A673 (cell line): ENCODE measurements at regions not wholly inside any gene's neighbourhood (a gene's known extent, or its start where the extent isn't known, plus 50 kb on each side); places are given as distances from the start of the nearest gene placed in this dataset.

Experiments used
- EZH2 ChIP-seq: fragments of 200-600 bp; sonication (generic); IDR thresholded peaks from 2 replicates; pipeline ENCODE4 v1.6.1; 2017; ENCODE audit warnings: borderline replicate concordance, low read depth, mild to moderate bottlenecking, mixed read lengths, antibody characterized with exemption, low read length; ENCODE audit not compliant: poor library complexity, severe bottlenecking
- TF ChIP-seq, protein P1 (sequence below): fragments of 300-800, 200-600 bp; sonication (generic); conservative IDR thresholded peaks from 2 replicates; pipeline ENCODE4 v1.5.1; 2017; ENCODE audit warnings: low read depth, mild to moderate bottlenecking, antibody characterized with exemption, low read length, moderate library complexity, mixed read lengths

DNA sequence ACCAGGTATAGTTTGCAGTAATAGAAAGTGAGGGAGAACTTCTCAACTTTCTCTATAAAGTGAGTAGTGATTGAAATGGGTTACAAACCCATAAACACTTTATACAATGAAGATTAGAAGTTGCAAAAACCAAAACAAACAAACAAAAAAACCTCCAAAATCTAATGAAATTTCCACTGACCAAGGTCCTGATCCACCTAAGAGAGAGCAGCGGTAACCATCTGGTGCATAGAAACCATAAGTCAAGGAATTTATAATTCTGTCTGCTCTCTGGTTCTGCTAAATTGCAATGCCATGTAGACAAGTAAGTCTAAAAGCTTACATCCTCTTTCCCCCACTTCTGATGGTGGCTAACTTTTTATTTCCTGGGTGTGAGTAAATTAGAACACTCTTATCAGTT is 463.4 kb downstream of the EFNB2 start:
- TF ChIP-seq, protein P1, sequence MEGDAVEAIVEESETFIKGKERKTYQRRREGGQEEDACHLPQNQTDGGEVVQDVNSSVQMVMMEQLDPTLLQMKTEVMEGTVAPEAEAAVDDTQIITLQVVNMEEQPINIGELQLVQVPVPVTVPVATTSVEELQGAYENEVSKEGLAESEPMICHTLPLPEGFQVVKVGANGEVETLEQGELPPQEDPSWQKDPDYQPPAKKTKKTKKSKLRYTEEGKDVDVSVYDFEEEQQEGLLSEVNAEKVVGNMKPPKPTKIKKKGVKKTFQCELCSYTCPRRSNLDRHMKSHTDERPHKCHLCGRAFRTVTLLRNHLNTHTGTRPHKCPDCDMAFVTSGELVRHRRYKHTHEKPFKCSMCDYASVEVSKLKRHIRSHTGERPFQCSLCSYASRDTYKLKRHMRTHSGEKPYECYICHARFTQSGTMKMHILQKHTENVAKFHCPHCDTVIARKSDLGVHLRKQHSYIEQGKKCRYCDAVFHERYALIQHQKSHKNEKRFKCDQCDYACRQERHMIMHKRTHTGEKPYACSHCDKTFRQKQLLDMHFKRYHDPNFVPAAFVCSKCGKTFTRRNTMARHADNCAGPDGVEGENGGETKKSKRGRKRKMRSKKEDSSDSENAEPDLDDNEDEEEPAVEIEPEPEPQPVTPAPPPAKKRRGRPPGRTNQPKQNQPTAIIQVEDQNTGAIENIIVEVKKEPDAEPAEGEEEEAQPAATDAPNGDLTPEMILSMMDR, result no peak
- no peak for TF ChIP-seq EZH2
